GM23338 (cell line): ENCODE measurements at regions not wholly inside any gene's neighbourhood (a gene's known extent, or its start where the extent isn't known, plus 50 kb on each side); places are given as distances from the start of the nearest gene placed in this dataset.

ENCODE experiments used
- ATAC-seq: fragments of 200-7000 bp; cut with Tn5 transposase; 3 replicates; pipeline ENCODE4 v1.9.1; 2020
- DNase-seq: peaks from one replicate; pipeline ENCODE4 v3.0.0-alpha.2; 2015; ENCODE audit warnings: low spot score
- H2AFZ ChIP-seq: fragments of 200-600 bp; sonication (generic); 2 replicates; pipeline ENCODE4 v1.8.0; 2016; ENCODE audit warnings: antibody characterized with exemption, mild to moderate bottlenecking, moderate library complexity
- H3F3A ChIP-seq: fragments of 200-600 bp; sonication (generic); replicated peaks from 2 replicates; pipeline ENCODE4 v1.8.0; 2017; ENCODE audit warnings: antibody characterized with exemption, mixed run types, low read depth
- H3K27ac ChIP-seq: fragments of 200-600 bp; sonication (generic); 2 replicates; pipeline ENCODE4 v1.6.1; 2016; ENCODE audit warnings: low read depth
- H3K27me3 ChIP-seq: fragments of 200-600 bp; sonication (generic); 2 replicates; pipeline ENCODE4 v1.8.0; 2016; ENCODE audit warnings: mild to moderate bottlenecking, mixed run types, moderate library complexity; ENCODE audit not compliant: insufficient read depth
- H3K36me3 ChIP-seq: fragments of 200-600 bp; sonication (generic); 2 replicates; pipeline ENCODE4 v1.8.0; 2016; ENCODE audit warnings: mild to moderate bottlenecking; ENCODE audit not compliant: insufficient read depth
- H3K4me1 ChIP-seq: fragments of 200-600 bp; sonication (generic); 2 replicates; pipeline ENCODE4 v1.8.0; 2016; ENCODE audit warnings: mild to moderate bottlenecking, moderate library complexity; ENCODE audit not compliant: insufficient read depth
- H3K4me2 ChIP-seq: fragments of 200-600 bp; sonication (generic); 2 replicates; pipeline ENCODE4 v1.7.1; 2017; ENCODE audit warnings: mixed run types
- H3K4me3 ChIP-seq: fragments of 200-600 bp; sonication (generic); 2 replicates; pipeline ENCODE4 v1.6.1; 2016; ENCODE audit warnings: mixed run types
- H3K79me2 ChIP-seq: fragments of 200-600 bp; sonication (generic); replicated peaks from 2 replicates; pipeline ENCODE4 v1.8.0; 2017; ENCODE audit warnings: mild to moderate bottlenecking; ENCODE audit not compliant: insufficient read depth
- H3K9me2 ChIP-seq: fragments of 200-600 bp; sonication (generic); 2 replicates; pipeline ENCODE4 v1.8.0; 2017; ENCODE audit not compliant: insufficient read depth
- H4K20me1 ChIP-seq: fragments of 200-600 bp; sonication (generic); replicated peaks from 2 replicates; pipeline ENCODE4 v1.8.0; 2017; ENCODE audit warnings: mild to moderate bottlenecking; ENCODE audit not compliant: insufficient read depth
- H3K27ac Mint-ChIP-seq: 2 replicates; pipeline ENCODE4 v1.8.0; 2020; ENCODE audit warnings: inconsistent platforms, mild to moderate bottlenecking, moderate library complexity, mixed read lengths
- H3K27me3 Mint-ChIP-seq: 3 replicates; pipeline ENCODE4 v1.8.0; 2022; ENCODE audit warnings: low read depth, mild to moderate bottlenecking, moderate library complexity, mixed read lengths, inconsistent platforms; ENCODE audit not compliant: insufficient read depth, poor library complexity
- H3K36me3 Mint-ChIP-seq: 3 replicates; pipeline ENCODE4 v1.8.0; 2021; ENCODE audit warnings: low read depth, mild to moderate bottlenecking, inconsistent platforms, moderate library complexity, mixed read lengths
- H3K4me1 Mint-ChIP-seq: 3 replicates; pipeline ENCODE4 v1.8.0; 2020; ENCODE audit warnings: mild to moderate bottlenecking, inconsistent platforms, mixed read lengths
- H3K4me3 Mint-ChIP-seq: 3 replicates; pipeline ENCODE4 v1.8.0; 2021; ENCODE audit warnings: moderate library complexity, mild to moderate bottlenecking, inconsistent platforms, mixed read lengths
- H3K9me3 Mint-ChIP-seq: 3 replicates; pipeline ENCODE4 v1.8.0; 2020; ENCODE audit warnings: moderate library complexity, mild to moderate bottlenecking, inconsistent platforms, mixed read lengths
- CREB1 ChIP-seq: fragments of 250-450 bp; sonication (Bioruptor Pico); IDR thresholded peaks from 2 replicates; pipeline ENCODE4 v1.5.0; 2020; ENCODE audit warnings: low read depth, mild to moderate bottlenecking, moderate library complexity
- EZH2 ChIP-seq: fragments of 200-600 bp; sonication (generic); IDR thresholded peaks from one replicate; pipeline ENCODE4 v1.8.0; 2017; ENCODE audit warnings: antibody characterized with exemption, mild to moderate bottlenecking, low read depth; ENCODE audit not compliant: unreplicated experiment
- EZH2phosphoT487 ChIP-seq: fragments of 200-600 bp; sonication (generic); IDR thresholded peaks from one replicate; pipeline ENCODE4 v1.8.1; 2018; ENCODE audit warnings: antibody characterized with exemption; ENCODE audit not compliant: unreplicated experiment
- JUNB ChIP-seq: IDR thresholded peaks from one replicate; pipeline ENCODE4 v1.6.1; 2016; ENCODE audit warnings: antibody characterized with exemption; ENCODE audit not compliant: unreplicated experiment
- NANOG ChIP-seq: IDR thresholded peaks from 2 replicates; pipeline ENCODE4 v1.6.1; 2016; ENCODE audit warnings: antibody characterized with exemption, borderline replicate concordance
- POLR2AphosphoS5 ChIP-seq: IDR thresholded peaks from 2 replicates; pipeline ENCODE4 v1.6.1; 2016; ENCODE audit warnings: antibody characterized with exemption, low read depth
- STAT1 ChIP-seq: IDR thresholded peaks from one replicate; pipeline ENCODE4 v1.6.1; 2016; ENCODE audit warnings: antibody characterized with exemption; ENCODE audit not compliant: unreplicated experiment
- ZNF114 ChIP-seq: fragments of 250-450 bp; sonication (Bioruptor Pico); IDR thresholded peaks from 2 replicates; pipeline ENCODE4 v1.5.0; 2020; ENCODE audit warnings: mild to moderate bottlenecking, moderate library complexity
- ZNF331 ChIP-seq: fragments of 250-450 bp; sonication (Bioruptor Pico); IDR thresholded peaks from 2 replicates; pipeline ENCODE4 v1.5.0; 2020; ENCODE audit warnings: low read depth, mild to moderate bottlenecking, moderate library complexity
- TF ChIP-seq, protein P1 (sequence below): fragments of 250-450 bp; sonication (Bioruptor Pico); IDR thresholded peaks from 2 replicates; pipeline ENCODE4 v1.5.0; 2020; ENCODE audit warnings: mild to moderate bottlenecking, moderate library complexity
- TF ChIP-seq, protein P2 (sequence below): IDR thresholded peaks from one replicate; pipeline ENCODE4 v1.6.1; 2018; ENCODE audit warnings: antibody characterized with exemption; ENCODE audit not compliant: unreplicated experiment
- TF ChIP-seq, protein P3 (sequence below), 2 experiments: fragments of 200-600 bp in 1 of 2; sonication (generic) in 1 of 2; conservative IDR thresholded peaks; 2 replicates each; pipeline versions ENCODE4 v1.5.1 to v1.6.1; 2016 to 2017; ENCODE audit warnings: antibody characterized with exemption in 2 of 2, low read depth in 2 of 2, mild to moderate bottlenecking in 2 of 2, moderate library complexity in 1 of 2
- TF ChIP-seq, protein P4 (sequence below): IDR thresholded peaks from 2 replicates; pipeline ENCODE4 v1.6.1; 2016; ENCODE audit warnings: antibody characterized with exemption

DNA sequence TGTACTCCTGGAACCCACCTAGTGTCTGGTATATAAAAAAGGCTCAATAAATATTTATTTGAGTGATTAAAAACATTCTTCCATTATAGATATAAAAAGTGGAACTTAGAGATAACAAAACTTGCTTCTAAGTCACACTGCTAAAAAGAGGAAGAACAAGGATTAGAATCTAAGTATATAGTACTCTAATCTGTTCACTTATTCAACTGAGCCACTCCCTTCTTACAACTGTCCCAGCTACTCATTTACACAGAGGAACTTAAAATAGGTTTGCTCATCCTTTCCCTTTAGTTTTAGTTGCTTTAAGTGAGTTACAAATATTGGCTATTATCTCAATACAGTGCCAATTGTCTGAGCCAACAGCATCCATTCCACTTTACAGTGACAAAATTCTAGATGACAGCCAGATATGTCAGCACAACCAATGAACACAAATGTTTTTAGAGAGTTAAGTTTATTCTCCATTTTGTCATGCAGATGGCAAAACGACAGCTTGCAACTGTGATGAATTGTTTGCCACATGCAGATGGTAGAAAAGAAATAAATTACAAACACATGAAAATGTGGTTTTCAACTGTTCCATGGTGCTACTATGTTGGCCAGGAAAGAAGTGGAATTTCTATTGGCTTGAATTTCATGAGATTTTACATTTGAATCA, 280.7 kb upstream of the ZC3H15 start:
- no peak overlapping the region for H3K27ac ChIP-seq
- H3K4me3 ChIP-seq = no peak overlapping the region
- ATAC-seq = no peak
- H3K36me3 ChIP-seq = no peaks in the 10 kb centered on the region
- Mint-ChIP-seq H3K27ac (no peak overlapping the region), H3K36me3 (no peaks in the 10 kb centered on the region), H3K27me3 (no peaks in the 10 kb centered on the region), H3K9me3 (no peaks in the 10 kb centered on the region), H3K4me3 (no peak overlapping the region), H3K4me1 (peaks cover 5% of the 10 kb centered on the region; the same call in 2 of the 3 replicates)
- DNase-seq = no peak
- H2AFZ ChIP-seq = no peak overlapping the region
- H3F3A ChIP-seq = no peaks in the 10 kb centered on the region
- TF ChIP-seq, protein P1, sequence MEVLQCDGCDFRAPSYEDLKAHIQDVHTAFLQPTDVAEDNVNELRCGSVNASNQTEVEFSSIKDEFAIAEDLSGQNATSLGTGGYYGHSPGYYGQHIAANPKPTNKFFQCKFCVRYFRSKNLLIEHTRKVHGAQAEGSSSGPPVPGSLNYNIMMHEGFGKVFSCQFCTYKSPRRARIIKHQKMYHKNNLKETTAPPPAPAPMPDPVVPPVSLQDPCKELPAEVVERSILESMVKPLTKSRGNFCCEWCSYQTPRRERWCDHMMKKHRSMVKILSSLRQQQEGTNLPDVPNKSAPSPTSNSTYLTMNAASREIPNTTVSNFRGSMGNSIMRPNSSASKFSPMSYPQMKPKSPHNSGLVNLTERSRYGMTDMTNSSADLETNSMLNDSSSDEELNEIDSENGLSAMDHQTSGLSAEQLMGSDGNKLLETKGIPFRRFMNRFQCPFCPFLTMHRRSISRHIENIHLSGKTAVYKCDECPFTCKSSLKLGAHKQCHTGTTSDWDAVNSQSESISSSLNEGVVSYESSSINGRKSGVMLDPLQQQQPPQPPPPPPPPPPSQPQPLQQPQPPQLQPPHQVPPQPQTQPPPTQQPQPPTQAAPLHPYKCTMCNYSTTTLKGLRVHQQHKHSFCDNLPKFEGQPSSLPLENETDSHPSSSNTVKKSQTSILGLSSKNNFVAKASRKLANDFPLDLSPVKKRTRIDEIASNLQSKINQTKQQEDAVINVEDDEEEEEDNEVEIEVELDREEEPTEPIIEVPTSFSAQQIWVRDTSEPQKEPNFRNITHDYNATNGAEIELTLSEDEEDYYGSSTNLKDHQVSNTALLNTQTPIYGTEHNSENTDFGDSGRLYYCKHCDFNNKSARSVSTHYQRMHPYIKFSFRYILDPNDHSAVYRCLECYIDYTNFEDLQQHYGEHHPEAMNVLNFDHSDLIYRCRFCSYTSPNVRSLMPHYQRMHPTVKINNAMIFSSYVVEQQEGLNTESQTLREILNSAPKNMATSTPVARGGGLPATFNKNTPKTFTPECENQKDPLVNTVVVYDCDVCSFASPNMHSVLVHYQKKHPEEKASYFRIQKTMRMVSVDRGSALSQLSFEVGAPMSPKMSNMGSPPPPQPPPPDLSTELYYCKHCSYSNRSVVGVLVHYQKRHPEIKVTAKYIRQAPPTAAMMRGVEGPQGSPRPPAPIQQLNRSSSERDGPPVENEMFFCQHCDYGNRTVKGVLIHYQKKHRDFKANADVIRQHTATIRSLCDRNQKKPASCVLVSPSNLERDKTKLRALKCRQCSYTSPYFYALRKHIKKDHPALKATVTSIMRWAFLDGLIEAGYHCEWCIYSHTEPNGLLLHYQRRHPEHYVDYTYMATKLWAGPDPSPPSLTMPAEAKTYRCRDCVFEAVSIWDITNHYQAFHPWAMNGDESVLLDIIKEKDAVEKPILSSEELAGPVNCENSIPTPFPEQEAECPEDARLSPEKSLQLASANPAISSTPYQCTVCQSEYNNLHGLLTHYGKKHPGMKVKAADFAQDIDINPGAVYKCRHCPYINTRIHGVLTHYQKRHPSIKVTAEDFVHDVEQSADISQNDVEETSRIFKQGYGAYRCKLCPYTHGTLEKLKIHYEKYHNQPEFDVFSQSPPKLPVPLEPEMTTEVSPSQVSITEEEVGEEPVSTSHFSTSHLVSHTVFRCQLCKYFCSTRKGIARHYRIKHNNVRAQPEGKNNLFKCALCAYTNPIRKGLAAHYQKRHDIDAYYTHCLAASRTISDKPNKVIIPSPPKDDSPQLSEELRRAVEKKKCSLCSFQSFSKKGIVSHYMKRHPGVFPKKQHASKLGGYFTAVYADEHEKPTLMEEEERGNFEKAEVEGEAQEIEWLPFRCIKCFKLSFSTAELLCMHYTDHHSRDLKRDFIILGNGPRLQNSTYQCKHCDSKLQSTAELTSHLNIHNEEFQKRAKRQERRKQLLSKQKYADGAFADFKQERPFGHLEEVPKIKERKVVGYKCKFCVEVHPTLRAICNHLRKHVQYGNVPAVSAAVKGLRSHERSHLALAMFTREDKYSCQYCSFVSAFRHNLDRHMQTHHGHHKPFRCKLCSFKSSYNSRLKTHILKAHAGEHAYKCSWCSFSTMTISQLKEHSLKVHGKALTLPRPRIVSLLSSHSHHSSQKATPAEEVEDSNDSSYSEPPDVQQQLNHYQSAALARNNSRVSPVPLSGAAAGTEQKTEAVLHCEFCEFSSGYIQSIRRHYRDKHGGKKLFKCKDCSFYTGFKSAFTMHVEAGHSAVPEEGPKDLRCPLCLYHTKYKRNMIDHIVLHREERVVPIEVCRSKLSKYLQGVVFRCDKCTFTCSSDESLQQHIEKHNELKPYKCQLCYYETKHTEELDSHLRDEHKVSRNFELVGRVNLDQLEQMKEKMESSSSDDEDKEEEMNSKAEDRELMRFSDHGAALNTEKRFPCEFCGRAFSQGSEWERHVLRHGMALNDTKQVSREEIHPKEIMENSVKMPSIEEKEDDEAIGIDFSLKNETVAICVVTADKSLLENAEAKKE (CRISPR knock-in tag) = no peak
- TF ChIP-seq CREB1 (CRISPR knock-in tag) = no peak
- TF ChIP-seq EZH2phosphoT487 = no peak
- TF ChIP-seq ZNF114 = no peak
- TF ChIP-seq JUNB = no peak
- no peak for TF ChIP-seq NANOG
- TF ChIP-seq, protein P2, sequence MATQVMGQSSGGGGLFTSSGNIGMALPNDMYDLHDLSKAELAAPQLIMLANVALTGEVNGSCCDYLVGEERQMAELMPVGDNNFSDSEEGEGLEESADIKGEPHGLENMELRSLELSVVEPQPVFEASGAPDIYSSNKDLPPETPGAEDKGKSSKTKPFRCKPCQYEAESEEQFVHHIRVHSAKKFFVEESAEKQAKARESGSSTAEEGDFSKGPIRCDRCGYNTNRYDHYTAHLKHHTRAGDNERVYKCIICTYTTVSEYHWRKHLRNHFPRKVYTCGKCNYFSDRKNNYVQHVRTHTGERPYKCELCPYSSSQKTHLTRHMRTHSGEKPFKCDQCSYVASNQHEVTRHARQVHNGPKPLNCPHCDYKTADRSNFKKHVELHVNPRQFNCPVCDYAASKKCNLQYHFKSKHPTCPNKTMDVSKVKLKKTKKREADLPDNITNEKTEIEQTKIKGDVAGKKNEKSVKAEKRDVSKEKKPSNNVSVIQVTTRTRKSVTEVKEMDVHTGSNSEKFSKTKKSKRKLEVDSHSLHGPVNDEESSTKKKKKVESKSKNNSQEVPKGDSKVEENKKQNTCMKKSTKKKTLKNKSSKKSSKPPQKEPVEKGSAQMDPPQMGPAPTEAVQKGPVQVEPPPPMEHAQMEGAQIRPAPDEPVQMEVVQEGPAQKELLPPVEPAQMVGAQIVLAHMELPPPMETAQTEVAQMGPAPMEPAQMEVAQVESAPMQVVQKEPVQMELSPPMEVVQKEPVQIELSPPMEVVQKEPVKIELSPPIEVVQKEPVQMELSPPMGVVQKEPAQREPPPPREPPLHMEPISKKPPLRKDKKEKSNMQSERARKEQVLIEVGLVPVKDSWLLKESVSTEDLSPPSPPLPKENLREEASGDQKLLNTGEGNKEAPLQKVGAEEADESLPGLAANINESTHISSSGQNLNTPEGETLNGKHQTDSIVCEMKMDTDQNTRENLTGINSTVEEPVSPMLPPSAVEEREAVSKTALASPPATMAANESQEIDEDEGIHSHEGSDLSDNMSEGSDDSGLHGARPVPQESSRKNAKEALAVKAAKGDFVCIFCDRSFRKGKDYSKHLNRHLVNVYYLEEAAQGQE = no peak
- TF ChIP-seq, protein P3, sequence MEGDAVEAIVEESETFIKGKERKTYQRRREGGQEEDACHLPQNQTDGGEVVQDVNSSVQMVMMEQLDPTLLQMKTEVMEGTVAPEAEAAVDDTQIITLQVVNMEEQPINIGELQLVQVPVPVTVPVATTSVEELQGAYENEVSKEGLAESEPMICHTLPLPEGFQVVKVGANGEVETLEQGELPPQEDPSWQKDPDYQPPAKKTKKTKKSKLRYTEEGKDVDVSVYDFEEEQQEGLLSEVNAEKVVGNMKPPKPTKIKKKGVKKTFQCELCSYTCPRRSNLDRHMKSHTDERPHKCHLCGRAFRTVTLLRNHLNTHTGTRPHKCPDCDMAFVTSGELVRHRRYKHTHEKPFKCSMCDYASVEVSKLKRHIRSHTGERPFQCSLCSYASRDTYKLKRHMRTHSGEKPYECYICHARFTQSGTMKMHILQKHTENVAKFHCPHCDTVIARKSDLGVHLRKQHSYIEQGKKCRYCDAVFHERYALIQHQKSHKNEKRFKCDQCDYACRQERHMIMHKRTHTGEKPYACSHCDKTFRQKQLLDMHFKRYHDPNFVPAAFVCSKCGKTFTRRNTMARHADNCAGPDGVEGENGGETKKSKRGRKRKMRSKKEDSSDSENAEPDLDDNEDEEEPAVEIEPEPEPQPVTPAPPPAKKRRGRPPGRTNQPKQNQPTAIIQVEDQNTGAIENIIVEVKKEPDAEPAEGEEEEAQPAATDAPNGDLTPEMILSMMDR (conservative IDR thresholded peaks at IDR 0.05; ENCODE audit: low read depth in 2 of 2) = no peak
- TF ChIP-seq, protein P4, sequence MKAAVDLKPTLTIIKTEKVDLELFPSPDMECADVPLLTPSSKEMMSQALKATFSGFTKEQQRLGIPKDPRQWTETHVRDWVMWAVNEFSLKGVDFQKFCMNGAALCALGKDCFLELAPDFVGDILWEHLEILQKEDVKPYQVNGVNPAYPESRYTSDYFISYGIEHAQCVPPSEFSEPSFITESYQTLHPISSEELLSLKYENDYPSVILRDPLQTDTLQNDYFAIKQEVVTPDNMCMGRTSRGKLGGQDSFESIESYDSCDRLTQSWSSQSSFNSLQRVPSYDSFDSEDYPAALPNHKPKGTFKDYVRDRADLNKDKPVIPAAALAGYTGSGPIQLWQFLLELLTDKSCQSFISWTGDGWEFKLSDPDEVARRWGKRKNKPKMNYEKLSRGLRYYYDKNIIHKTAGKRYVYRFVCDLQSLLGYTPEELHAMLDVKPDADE = no peak
- TF ChIP-seq EZH2 = no peak
- TF ChIP-seq POLR2AphosphoS5 = no peak
- no peak for TF ChIP-seq ZNF331 (CRISPR knock-in tag)
- TF ChIP-seq STAT1 = no peak
- no peaks in the 10 kb centered on the region for H3K27me3 ChIP-seq
- H3K79me2 ChIP-seq = no peaks in the 10 kb centered on the region
- no peaks in the 10 kb centered on the region for H3K9me2 ChIP-seq
- 0 out of 2 replicates have a peak, but pooled peaks cover 6% of the 10 kb centered on the region for H3K4me1 ChIP-seq
- no peaks in the 10 kb centered on the region for H4K20me1 ChIP-seq
- H3K4me2 ChIP-seq = no peak overlapping the region
